HG03460 (cell line): ENCODE measurements at regions not wholly inside any gene's neighbourhood (a gene's known extent, or its start where the extent isn't known, plus 50 kb on each side); places are given as distances from the start of the nearest gene placed in this dataset.

Source experiments
- ATAC-seq: cut with Tn5 transposase; IDR thresholded peaks from one replicate; pipeline ENCODE4 v1.9.1; 2021; ENCODE audit not compliant: unreplicated experiment

- ATAC-seq: no peak
Measured at GRCh38 chr7:17477182-17477581, 178.7 kb downstream of the AHR start.

- ATAC-seq: no peak
Measured at GRCh38 chr7:17481118-17481517, 182.7 kb downstream of the AHR start.

GRCh38 chr7:17485368-17485767 is 186.9 kb downstream of the AHR start:
- ATAC-seq: no peak

GRCh38 chr7:17485904-17486303 is 187.5 kb downstream of the AHR start:
- ATAC-seq: no peak

- ATAC-seq: no peak
Measured at GRCh38 chr7:17486835-17487234, 188.4 kb downstream of the AHR start.

- ATAC-seq: no peak
Measured at GRCh38 chr7:17487343-17487742, 188.9 kb downstream of the AHR start.

GRCh38 chr7:17488829-17489228 is 190.4 kb downstream of the AHR start:
- no peak for ATAC-seq

GRCh38 chr7:17489961-17490360 is 191.5 kb downstream of the AHR start:
- ATAC-seq: no peak

- no peak for ATAC-seq
Measured at GRCh38 chr7:17490825-17491224, 192.4 kb downstream of the AHR start.

- ATAC-seq: no peak
Measured at GRCh38 chr7:17492437-17492836, 194.0 kb downstream of the AHR start.

- ATAC-seq: no peak
Measured at GRCh38 chr7:17493446-17493845, 195.0 kb downstream of the AHR start.

- no peak for ATAC-seq
Measured at GRCh38 chr7:17495655-17496394, 197.4 kb downstream of the AHR start.

- ATAC-seq: no peak
Measured at GRCh38 chr7:17497136-17497535, 198.7 kb downstream of the AHR start.

- ATAC-seq: no peak
Measured at GRCh38 chr7:17497549-17498167, 199.2 kb downstream of the AHR start.

GRCh38 chr7:17498230-17498629 is 199.8 kb downstream of the AHR start:
- no peak for ATAC-seq

- no peak for ATAC-seq
Measured at GRCh38 chr7:17500736-17501135, 202.3 kb downstream of the AHR start.

- no peak for ATAC-seq
Measured at GRCh38 chr7:17501441-17502212, 203.2 kb downstream of the AHR start.

GRCh38 chr7:17502213-17503060 is 204.0 kb downstream of the AHR start:
- ATAC-seq: no peak

- ATAC-seq: no peak
Measured at GRCh38 chr7:17506095-17506494, 207.6 kb downstream of the AHR start.

GRCh38 chr7:17506596-17506995 is 208.1 kb downstream of the AHR start:
- no peak for ATAC-seq

GRCh38 chr7:17507717-17508116 is 209.3 kb downstream of the AHR start:
- ATAC-seq: no peak
